IMR-90 (cell line): ENCODE measurements at regions not wholly inside any gene's neighbourhood (a gene's known extent, or its start where the extent isn't known, plus 50 kb on each side); places are given as distances from the start of the nearest gene placed in this dataset.

Experiments
- ATAC-seq: fragments of 200-7000 bp; cut with Tn5 transposase; 2 replicates; pipeline ENCODE4 v1.9.1; 2020; ENCODE audit warnings: low read depth, mild to moderate bottlenecking, moderate library complexity
- BruUV-seq: library from RNA; stranded (reverse); fragments of 400-500 nt; replicated peaks from 2 replicates; lab custom pipeline; 2021; lab: Mats Ljungman, UMichigan
- CTCF ChIA-PET: fragments of 300-600 bp; formaldehyde crosslinking; extraction: SDS; loops from one replicate; lab custom pipeline; 2021; ENCODE audit warnings: antibody characterized with exemption; lab: Yijun Ruan, JAX
- POLR2A ChIA-PET: fragments of 300-600 bp; sonication (Branson Sonifier 250); formaldehyde crosslinking; loops from one replicate; lab custom pipeline; 2022; ENCODE audit warnings: antibody characterized with exemption; ENCODE audit not compliant: unreplicated experiment; lab: Charles Lee
- DNase-seq: peaks from one replicate; pipeline ENCODE4 v3.0.0; 2013
- H2AFZ ChIP-seq: replicated peaks from 2 replicates; pipeline ENCODE3; 2013; ENCODE audit warnings: low read length, mild to moderate bottlenecking; ENCODE audit not compliant: poor library complexity
- H2AK5ac ChIP-seq: 2 replicates; pipeline ENCODE4 v1.6.1; 2013; ENCODE audit warnings: low read depth, low read length, inconsistent platforms
- H2AK9ac ChIP-seq: replicated peaks from 2 replicates; pipeline ENCODE3; 2013; ENCODE audit warnings: mild to moderate bottlenecking, low read depth, low read length, moderate library complexity; ENCODE audit not compliant: poor library complexity
- H2BK120ac ChIP-seq: 2 replicates; pipeline ENCODE4 v1.6.1; 2013; ENCODE audit warnings: low read depth, low read length, inconsistent platforms
- H2BK15ac ChIP-seq: 3 replicates; pipeline ENCODE4 v1.6.1; 2013; ENCODE audit warnings: low read depth, low read length, inconsistent platforms
- H2BK20ac ChIP-seq: 2 replicates; pipeline ENCODE4 v1.6.1; 2013; ENCODE audit warnings: low read depth, mild to moderate bottlenecking, inconsistent platforms, low read length, moderate library complexity
- H2BK5ac ChIP-seq: 2 replicates; pipeline ENCODE4 v1.6.1; 2013; ENCODE audit warnings: mild to moderate bottlenecking, low read depth, low read length, inconsistent platforms; ENCODE audit not compliant: poor library complexity, severe bottlenecking
- H3K14ac ChIP-seq: replicated peaks from 2 replicates; pipeline ENCODE4 v1.6.1; 2013; ENCODE audit warnings: low read depth, low read length, inconsistent platforms
- H3K18ac ChIP-seq: 2 replicates; pipeline ENCODE4 v1.6.1; 2013; ENCODE audit warnings: low read depth, low read length, control low read depth
- H3K23ac ChIP-seq: 2 replicates; pipeline ENCODE4 v1.6.1; 2013; ENCODE audit warnings: low read depth, low read length, inconsistent platforms
- H3K27ac ChIP-seq: 2 replicates; pipeline ENCODE4 v1.5.1; 2013; ENCODE audit warnings: mild to moderate bottlenecking, control low read depth, low read length; ENCODE audit not compliant: insufficient read depth
- H3K27me3 ChIP-seq: 2 replicates; pipeline ENCODE4 v1.6.1; 2013; ENCODE audit warnings: low read length; ENCODE audit not compliant: control insufficient read depth, insufficient read depth
- H3K36me3 ChIP-seq: 2 replicates; pipeline ENCODE4 v1.6.1; 2013; ENCODE audit warnings: low read length, mixed read lengths; ENCODE audit not compliant: control insufficient read depth, insufficient read depth
- H3K4ac ChIP-seq: 2 replicates; pipeline ENCODE4 v1.6.1; 2013; ENCODE audit warnings: low read depth, low read length, inconsistent platforms
- H3K4me1 ChIP-seq: 2 replicates; pipeline ENCODE4 v1.6.1; 2013; ENCODE audit warnings: low read length, mixed read lengths; ENCODE audit not compliant: control insufficient read depth, insufficient read depth
- H3K4me2 ChIP-seq: 2 replicates; pipeline ENCODE4 v1.6.1; 2013; ENCODE audit warnings: low read depth, mild to moderate bottlenecking, control low read depth, low read length, moderate library complexity
- H3K4me3 ChIP-seq: 2 replicates; pipeline ENCODE4 v1.5.1; 2013; ENCODE audit warnings: low read depth, mild to moderate bottlenecking, control low read depth, low read length, moderate library complexity; ENCODE audit not compliant: insufficient read depth
- H3K56ac ChIP-seq: 2 replicates; pipeline ENCODE4 v1.6.1; 2013; ENCODE audit warnings: low read length, inconsistent platforms; ENCODE audit not compliant: insufficient read depth; ENCODE audit errors: extremely low read depth
- H3K79me1 ChIP-seq, 2 experiments: 2 replicates each; pipeline ENCODE4 v1.6.1; 2013; ENCODE audit warnings: low read length in 2 of 2, inconsistent platforms in 1 of 2, low read depth in 1 of 2
- H3K9ac ChIP-seq: 2 replicates; pipeline ENCODE4 v1.6.1; 2013; ENCODE audit warnings: low read depth, low read length, control low read depth
- H3K9me1 ChIP-seq: 2 replicates; pipeline ENCODE4 v1.6.1; 2013; ENCODE audit warnings: low read length, inconsistent platforms; ENCODE audit not compliant: insufficient read depth
- H3K9me3 ChIP-seq: 2 replicates; pipeline ENCODE4 v1.6.1; 2013; ENCODE audit warnings: low read length; ENCODE audit not compliant: control insufficient read depth, insufficient read depth
- H4K20me1 ChIP-seq: 2 replicates; pipeline ENCODE4 v1.6.1; 2013; ENCODE audit warnings: low read length, inconsistent platforms; ENCODE audit not compliant: insufficient read depth
- H4K5ac ChIP-seq: 2 replicates; pipeline ENCODE4 v1.6.1; 2013; ENCODE audit warnings: mild to moderate bottlenecking, low read depth, low read length, control low read depth
- H4K8ac ChIP-seq, 2 experiments: 2 replicates each; pipeline ENCODE4 v1.6.1; 2013; ENCODE audit warnings: low read depth in 2 of 2, low read length in 2 of 2, control low read depth in 1 of 2, inconsistent platforms in 1 of 2
- H4K91ac ChIP-seq: 2 replicates; pipeline ENCODE4 v1.6.1; 2013; ENCODE audit warnings: low read depth, low read length, inconsistent platforms; ENCODE audit not compliant: insufficient read depth
- CEBPB ChIP-seq: IDR thresholded peaks from 2 replicates; pipeline ENCODE4 v1.6.1; 2012; ENCODE audit warnings: low read depth, low read length, improper control_type of control experiment
- CHD1 ChIP-seq: IDR thresholded peaks from 2 replicates; pipeline ENCODE4 v1.6.1; 2012; ENCODE audit warnings: low read depth, low read length, improper control_type of control experiment
- FOS ChIP-seq: fragments of 150-350 bp; IDR thresholded peaks from 2 replicates; pipeline ENCODE4 v1.6.1; 2016; ENCODE audit warnings: low read depth, low read length
- MAZ ChIP-seq: IDR thresholded peaks from 2 replicates; pipeline ENCODE4 v1.6.1; 2012; ENCODE audit warnings: low read depth, mild to moderate bottlenecking, low read length, improper control_type of control experiment, moderate library complexity, borderline replicate concordance
- NFE2L2 ChIP-seq: fragments of 150-350 bp; IDR thresholded peaks from 2 replicates; pipeline ENCODE4 v1.6.1; 2016; ENCODE audit warnings: low read depth, mild to moderate bottlenecking, low read length
- POLR2A ChIP-seq: IDR thresholded peaks from 2 replicates; pipeline ENCODE4 v1.6.1; 2012; ENCODE audit warnings: mild to moderate bottlenecking, low read depth, low read length
- RAD21 ChIP-seq: IDR thresholded peaks from 2 replicates; pipeline ENCODE4 v1.6.1; 2012; ENCODE audit warnings: low read length, improper control_type of control experiment
- RFX5 ChIP-seq: IDR thresholded peaks from 2 replicates; pipeline ENCODE4 v1.8.0; 2012; ENCODE audit warnings: low read depth, mild to moderate bottlenecking, low read length, moderate library complexity
- SMC3 ChIP-seq: fragments of 150-350 bp; IDR thresholded peaks from 2 replicates; pipeline ENCODE4 v1.6.1; 2016; ENCODE audit warnings: low read depth, mild to moderate bottlenecking, antibody characterized with exemption, low read length, moderate library complexity
- WGBS, 2 experiments: methylation state at CpG; one replicate each; pipeline versions ENCODE4 v1.1.5 to v1.1.7; 2013; ENCODE audit warnings: missing lambda C conversion rate in 2 of 2; ENCODE audit not compliant: insufficient read length in 1 of 2; ENCODE audit errors: extremely low coverage in 2 of 2; 5-methylcytosine and 5-hydroxymethylcytosine counted together
- dilution Hi-C: fragments of 300-500 bp; cut with HindIII; formaldehyde crosslinking; loops from one replicate; pipeline ENCODE4 v1.14.3; 2018; ENCODE audit warnings: low sequenced_read_pairs; ENCODE audit not compliant: unreplicated experiment
- in situ Hi-C: fragments of 300-500 bp; cut with MboI; formaldehyde crosslinking; loops from 3 replicates; pipeline ENCODE4 v1.14.3; 2019; ENCODE audit warnings: low sequenced_read_pairs, inconsistent platforms, mixed read lengths
- intact Hi-C: fragments of 100-400 bp; cut with micrococcal nuclease; formaldehyde crosslinking; loops from 2 replicates; pipeline ENCODE4 v1.10.0; 2022
- TF ChIP-seq, protein P1 (sequence below): fragments of 150-350 bp; IDR thresholded peaks from 2 replicates; pipeline ENCODE4 v1.6.1; 2017; ENCODE audit warnings: mild to moderate bottlenecking, antibody characterized with exemption, low read length, low read depth
- TF ChIP-seq, protein P2 (sequence below): fragments of 150-350 bp; IDR thresholded peaks from 2 replicates; pipeline ENCODE4 v1.6.1; 2016; ENCODE audit warnings: low read depth, mild to moderate bottlenecking, low read length, moderate library complexity, borderline replicate concordance

DNA sequence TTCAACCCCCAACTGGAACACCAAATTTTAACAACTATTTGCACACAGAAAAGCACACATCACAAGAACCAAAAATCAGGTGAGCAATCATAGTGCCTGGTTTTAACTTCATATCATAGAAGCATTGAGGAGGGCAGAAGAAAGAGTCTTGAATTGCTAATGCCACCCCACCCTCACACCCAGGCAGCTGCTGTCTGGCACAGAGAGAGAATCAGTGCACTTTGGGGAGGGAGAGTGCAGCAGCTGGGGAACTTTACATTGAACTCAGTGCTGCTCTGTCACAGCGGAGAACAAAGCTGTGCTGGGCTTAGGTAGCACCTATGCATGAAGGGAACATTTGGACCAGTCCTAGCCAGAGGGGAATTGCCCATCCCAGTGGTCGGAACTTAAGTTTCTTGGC, 76.0 kb upstream of the KBTBD8 start:
- intact Hi-C loops = no loop called here
- H3K4me1 ChIP-seq = no peaks in the 10 kb centered on the region
- H2AK9ac ChIP-seq = no peak overlapping the region
- TF ChIP-seq RFX5 (no peak), MAZ (no peak), CEBPB (no peak), SMC3 (no peak), POLR2A (no peak), FOS (no peak), NFE2L2 (no peak), RAD21 (no peak), CHD1 (no peak)
- TF ChIP-seq, protein P1, sequence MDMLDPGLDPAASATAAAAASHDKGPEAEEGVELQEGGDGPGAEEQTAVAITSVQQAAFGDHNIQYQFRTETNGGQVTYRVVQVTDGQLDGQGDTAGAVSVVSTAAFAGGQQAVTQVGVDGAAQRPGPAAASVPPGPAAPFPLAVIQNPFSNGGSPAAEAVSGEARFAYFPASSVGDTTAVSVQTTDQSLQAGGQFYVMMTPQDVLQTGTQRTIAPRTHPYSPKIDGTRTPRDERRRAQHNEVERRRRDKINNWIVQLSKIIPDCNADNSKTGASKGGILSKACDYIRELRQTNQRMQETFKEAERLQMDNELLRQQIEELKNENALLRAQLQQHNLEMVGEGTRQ = no peak
- TF ChIP-seq, protein P2, sequence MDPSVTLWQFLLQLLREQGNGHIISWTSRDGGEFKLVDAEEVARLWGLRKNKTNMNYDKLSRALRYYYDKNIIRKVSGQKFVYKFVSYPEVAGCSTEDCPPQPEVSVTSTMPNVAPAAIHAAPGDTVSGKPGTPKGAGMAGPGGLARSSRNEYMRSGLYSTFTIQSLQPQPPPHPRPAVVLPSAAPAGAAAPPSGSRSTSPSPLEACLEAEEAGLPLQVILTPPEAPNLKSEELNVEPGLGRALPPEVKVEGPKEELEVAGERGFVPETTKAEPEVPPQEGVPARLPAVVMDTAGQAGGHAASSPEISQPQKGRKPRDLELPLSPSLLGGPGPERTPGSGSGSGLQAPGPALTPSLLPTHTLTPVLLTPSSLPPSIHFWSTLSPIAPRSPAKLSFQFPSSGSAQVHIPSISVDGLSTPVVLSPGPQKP = no peak
- dilution Hi-C loops = no loop called here
- no peaks in the 10 kb centered on the region for H3K79me1 ChIP-seq
- 0 out of 2 replicates have a peak, but pooled peaks cover 2% of the 10 kb centered on the region for H3K27me3 ChIP-seq
- ATAC-seq (no peak), DNase-seq (no peak)
- H2BK120ac ChIP-seq = no peak overlapping the region
- no TSS peak for BruUV-seq
- WGBS, 2 experiments = 80% methylated on average over 1 of the region's 2 CpGs; no CpG with 5 or more reads in 1 of the 2 experiments
- H4K91ac ChIP-seq = no peak overlapping the region
- H3K4ac ChIP-seq = no peak overlapping the region
- no peak overlapping the region for H2BK15ac ChIP-seq
- no peaks in the 10 kb centered on the region for H3K9me3 ChIP-seq
- H3K4me3 ChIP-seq = no peak overlapping the region
- no peak overlapping the region for H3K4me2 ChIP-seq
- no peak overlapping the region for H3K23ac ChIP-seq
- no peak overlapping the region for H4K8ac ChIP-seq
- no peak overlapping the region for H3K18ac ChIP-seq
- no peaks in the 10 kb centered on the region for H3K9me1 ChIP-seq
- no peak overlapping the region for H3K9ac ChIP-seq
- POLR2A ChIA-PET = no interaction called here
- H2AFZ ChIP-seq = no peak overlapping the region
- no peak overlapping the region for H3K27ac ChIP-seq
- H3K36me3 ChIP-seq = no peaks in the 10 kb centered on the region
- CTCF ChIA-PET = interaction anchor here (0.6 to 0.7 kb wide), 2 partner anchors 176 to 1847 kb away, joined by 3 to 7 read pairs; no protein-coding TSS in a partner anchor
- H3K14ac ChIP-seq = no peak overlapping the region
- H3K56ac ChIP-seq = no peak overlapping the region
- H2BK5ac ChIP-seq = no peak overlapping the region
- H4K5ac ChIP-seq = no peak overlapping the region
- no peaks in the 10 kb centered on the region for H4K20me1 ChIP-seq
- in situ Hi-C loops = no loop called here
- H2AK5ac ChIP-seq = no peak overlapping the region
- no peak overlapping the region for H2BK20ac ChIP-seq
